ENCODE measurements at regions not wholly inside any gene's neighbourhood (a gene's known extent, or its start where the extent isn't known, plus 50 kb on each side); places are given as distances from the start of the nearest gene placed in this dataset.
A peak's percentile ranks its signal among the peaks of the same experiment; 100 is the strongest.

DNA sequence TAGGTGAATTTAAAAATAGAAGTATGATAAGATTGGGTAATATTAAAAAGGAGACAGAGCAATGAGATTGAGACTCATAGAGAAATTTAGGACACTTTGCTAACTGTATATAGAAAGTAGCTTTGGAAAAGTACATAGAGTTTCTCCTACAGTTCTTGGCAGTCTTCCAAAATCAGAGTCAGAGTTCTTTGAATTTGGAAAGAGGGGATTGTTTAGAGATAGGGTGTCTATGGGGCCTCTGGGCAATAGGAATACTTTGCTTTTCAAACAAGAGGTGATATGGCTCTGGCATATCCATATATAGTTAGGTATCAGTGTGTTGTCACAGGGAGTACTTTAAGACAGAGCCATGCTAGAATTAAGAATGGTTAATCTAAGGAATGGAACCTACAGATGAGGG lies 477.1 kb upstream of the KCNMB2 start:
- no peak for DNase-seq

DNA sequence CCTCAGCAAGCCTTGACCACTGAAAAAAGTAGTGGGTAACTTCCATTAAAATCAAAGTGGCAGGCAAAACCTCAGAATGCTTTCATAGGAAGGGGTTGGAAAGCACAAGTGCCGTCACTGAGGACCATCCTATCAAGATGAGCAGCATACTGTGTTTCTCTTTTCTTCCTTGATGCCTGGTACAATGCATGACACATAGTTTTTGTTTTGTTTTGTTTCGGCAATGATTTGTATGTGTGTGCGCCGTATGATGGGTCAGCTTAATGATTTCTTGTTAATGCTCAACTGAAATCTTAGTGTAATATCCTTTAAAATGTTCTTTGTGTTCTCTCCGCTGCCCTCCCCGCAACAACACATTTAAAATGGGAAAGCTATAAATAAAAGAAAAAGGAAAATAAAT lies 476.4 kb upstream of the KCNMB2 start:
- no peak for DNase-seq

DNA sequence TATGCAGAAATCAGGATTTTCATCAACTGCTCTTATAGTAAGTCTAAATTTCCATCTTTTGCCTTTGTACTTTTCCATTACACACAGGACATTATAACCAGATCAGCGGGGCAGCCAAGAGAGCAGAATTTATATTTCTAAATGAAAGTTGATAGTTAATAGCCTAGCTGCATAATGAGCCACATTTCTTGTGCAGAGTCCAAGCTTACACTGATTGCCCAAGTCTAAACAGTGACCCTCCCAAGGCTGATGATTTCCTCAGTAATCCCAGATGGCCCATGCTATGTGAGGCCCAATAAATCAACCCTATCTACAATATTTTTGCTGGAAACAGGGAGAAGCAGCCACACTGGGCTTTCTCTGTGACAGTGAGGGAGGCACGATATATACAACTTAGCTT lies 475.8 kb upstream of the KCNMB2 start:
- DNase-seq = no peak

DNA sequence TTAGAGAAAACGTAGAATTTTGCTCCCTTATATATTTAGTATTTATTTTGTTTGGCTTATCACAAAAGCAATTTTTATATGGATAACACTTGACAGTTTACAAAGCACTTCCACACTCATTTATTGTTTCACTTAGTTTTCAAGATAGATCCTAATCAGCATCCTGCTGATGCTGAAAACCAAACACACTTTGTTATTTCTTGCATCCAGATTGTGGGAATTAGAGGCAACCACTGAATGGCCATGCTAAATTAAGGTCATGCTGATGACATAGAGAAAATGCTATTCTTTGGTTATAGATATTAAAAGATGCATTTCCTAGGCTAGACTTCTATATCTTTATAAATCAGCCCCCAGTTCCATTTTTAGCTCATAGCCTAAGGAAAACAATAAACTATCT lies 474.1 kb upstream of the KCNMB2 start:
- DNase-seq = no peak

DNA sequence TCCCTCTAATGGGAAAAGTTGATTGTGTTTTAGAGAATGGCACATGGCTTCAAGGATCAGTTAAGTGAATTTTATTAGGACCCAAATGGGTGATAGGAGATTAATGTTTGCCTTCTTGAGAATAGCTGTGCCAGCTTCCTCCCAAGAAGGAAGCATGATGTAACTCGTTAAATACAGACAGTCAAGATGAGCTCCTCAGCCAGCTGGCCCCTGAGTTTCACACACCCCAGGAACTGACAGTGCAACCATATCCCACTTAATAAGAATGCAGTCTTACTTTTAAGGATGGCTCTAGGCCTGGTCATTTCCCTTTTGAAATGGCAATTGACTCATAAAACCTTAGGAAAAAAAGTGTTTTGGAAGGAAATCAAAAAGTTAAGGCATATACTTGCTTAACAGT lies 472.8 kb upstream of the KCNMB2 start:
- no peak for DNase-seq

DNA sequence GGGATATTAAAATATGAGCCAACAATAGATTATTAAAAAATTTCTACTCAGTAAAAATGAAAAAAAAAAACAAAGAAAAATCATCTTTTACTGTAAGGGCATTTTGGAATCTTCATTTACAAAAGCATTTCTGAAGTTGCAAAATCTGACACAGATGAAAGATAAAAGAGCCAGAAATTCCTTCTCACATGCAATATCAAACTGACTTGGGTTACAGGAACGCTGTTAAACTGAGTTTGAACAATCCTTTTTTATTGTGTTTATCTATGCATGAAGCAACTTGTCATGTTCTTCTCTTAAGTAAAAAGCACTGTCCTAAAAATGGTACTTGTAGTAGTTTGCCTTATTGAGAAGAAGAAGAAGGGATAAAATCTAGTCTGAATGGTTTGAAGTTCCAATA lies 468.5 kb upstream of the KCNMB2 start:
- DNase-seq = no peak

DNA sequence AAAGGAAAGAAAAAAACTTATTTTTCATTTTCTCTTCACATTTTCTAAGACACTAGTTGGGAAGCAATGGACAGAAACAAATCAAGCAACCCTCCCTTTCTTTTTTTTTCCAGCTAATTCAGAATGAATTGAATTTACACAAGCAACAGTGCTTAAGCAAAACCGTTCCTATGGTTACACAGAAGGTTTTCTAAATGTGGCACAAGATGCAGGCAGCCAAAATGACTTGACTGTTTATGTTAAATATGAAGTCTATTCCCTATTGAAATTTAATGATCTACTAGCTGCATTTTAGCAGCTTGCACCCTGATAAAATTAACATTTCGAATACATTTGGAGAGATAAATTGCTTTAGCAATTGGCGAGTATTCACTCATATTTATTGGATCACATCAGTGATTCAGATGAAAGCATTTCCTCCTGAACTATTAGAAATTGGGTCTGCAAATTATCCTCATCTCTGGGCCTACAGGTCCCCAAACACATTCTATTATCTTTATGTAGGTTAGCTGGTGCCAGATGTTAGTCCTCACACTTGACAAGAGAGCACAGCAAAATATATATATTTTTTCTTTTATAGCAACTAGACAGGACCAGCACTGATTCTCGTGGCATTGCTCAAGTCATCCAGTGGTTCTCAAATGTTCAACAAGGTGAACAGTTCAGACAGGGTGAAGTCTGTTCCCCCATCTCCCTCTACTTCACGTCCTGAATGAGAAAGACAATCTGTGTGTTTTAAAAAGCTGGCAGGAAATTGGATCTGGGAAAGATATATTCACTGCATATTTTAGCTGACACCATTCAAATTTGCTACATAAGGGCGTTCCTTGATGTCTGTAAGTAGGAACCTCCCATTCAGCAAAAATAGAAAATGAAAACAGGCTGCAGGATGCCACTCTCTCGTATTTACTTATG lies 463.6 kb upstream of the KCNMB2 start:
- DNase-seq = no peak

DNA sequence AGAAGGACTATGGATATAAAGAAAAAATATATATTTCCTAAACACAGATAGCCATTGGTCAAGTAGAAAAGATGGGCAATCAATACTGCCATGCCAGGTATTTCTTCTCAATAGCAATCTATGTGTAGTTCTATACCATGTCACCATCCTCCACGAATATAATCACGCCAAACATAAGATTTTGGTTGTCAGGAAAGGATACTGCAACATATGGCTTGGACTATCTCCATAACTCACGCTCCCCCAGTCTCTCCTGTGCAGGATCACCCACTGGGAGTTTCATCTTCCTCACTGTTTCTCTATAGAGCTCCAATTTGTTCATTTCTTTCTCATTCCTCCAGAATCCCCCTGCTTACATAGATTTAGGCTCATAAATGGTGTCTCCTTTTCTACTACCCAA lies 462.9 kb upstream of the KCNMB2 start:
- no peak for DNase-seq

DNA sequence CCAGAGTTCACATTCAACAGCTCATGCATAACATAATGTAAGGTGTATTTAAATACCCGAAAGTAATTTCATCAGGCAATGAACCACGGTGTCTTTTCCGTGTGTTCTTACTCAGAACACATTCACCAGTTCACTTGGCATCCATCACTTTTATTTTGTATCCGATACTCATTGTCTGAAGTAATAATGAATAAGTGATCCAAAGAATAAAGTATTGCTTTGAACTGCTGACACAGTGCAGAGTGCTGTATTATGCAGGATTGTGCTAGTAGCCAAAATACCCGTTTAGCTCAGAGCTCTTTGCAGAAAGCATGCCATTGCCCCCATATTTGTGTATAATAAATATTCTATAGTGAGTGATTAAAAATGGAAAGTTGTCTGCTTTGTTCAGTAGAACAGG lies 460.9 kb upstream of the KCNMB2 start:
- DNase-seq = no peak

DNA sequence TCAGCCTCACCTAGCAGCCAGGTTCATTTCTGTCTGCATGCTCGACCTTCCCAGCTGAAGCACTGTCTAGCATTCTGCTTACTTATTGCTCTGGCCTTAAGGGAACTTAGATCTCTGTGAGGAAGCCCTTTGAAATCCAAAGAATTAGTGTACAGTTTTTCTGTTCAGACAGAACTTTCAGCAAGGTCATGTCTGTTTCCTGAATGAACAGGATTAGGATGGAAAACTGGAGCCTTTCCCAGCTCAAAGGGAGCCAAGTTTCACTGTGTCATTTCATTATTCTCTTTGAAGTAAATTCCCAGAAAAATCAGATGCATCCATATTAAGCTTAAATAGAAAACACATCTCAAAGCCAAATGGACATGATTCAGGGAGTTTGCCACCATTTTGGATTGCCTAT lies 457.3 kb upstream of the KCNMB2 start:
- DNase-seq = no peak

DNA sequence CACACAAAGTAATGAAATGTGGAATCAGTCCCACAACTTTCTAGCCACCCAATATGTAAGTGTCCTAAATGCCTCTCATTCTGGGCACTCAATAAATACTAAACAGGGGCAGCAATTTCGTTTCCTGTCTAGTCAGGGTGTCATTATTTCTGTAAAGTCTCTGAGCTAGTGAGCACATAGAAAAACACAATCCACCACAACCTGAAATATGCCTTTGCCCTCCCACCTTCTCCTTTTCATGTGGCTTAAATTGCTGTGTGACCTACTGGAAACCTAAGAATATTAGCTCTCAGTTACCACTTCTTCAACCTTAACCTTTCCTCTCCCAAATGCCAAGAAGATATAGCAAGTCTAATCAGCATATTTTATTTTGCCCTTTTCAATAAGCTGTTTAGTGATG lies 456.3 kb upstream of the KCNMB2 start:
- DNase-seq = no peak

DNA sequence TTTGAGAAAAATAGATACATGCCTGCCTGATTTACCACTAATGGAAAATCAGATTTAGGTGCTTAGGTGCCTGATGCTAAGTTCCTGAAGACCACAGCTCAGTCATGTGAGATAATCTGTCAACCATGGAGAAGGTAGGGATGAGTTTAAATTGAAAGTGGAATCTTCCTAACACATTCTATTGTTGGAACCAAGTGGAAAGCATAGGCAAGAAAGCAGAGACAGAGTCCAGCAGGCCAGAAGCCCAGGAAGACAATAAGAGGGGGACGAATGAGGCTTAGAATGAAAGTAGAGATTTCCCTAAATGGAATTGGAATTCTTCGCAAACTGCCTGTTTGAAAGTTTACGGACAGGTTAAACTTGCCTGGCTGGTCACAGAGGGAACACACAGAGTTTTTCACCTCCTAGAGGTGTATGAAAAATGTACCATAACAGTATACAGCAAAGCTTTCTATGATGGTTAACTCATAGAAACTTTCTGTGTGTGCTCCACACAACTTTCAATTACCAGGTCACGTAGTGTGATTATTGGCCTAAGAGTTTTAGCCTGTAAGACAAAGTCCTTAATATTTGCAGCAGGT lies 453.8 kb upstream of the KCNMB2 start:
- DNase-seq = no peak

DNA sequence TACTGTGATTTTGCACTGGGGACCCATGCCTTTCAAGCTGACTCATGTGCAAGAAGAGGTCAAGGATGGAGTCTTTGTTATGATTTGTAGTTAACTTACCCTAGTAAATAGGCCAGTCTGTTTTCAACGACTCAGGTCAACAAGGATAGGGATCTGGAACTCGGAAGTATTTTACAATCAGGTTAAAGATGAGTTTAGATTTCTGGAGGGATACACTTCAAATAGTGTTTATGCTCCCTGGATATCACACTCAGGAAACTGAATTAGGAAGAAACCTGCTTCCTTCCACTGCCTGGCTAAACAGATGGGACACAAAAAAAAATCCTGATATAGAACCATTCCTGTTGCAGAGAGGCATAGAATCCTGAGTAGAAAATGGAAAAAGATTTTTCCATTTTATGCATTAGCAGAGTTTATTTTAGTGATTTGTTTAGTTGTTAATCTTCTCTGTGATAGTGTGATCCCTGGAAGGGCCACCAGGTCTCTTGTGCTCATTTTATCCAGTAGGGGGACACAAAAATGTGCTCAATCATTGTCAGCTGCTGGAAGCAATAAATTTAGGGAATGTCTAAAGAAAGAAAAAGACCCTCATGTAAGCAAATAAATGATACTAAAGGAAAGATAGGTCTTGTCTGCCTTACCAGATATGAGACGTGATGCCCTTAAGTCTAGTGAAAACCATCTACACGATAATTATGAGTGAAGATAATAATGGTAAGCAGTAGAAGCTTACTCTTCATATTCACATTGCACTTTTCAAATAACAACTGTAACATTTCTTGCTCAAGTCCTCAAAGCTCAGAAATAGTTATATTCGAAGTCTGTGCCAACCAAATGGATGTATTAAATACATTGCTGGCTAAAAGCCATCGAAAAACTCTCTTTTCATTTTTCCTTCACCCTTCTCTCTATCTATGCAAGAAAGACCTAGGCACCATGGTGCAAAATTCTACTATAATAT lies 452.1 kb upstream of the KCNMB2 start:
- DNase-seq = no peak

DNA sequence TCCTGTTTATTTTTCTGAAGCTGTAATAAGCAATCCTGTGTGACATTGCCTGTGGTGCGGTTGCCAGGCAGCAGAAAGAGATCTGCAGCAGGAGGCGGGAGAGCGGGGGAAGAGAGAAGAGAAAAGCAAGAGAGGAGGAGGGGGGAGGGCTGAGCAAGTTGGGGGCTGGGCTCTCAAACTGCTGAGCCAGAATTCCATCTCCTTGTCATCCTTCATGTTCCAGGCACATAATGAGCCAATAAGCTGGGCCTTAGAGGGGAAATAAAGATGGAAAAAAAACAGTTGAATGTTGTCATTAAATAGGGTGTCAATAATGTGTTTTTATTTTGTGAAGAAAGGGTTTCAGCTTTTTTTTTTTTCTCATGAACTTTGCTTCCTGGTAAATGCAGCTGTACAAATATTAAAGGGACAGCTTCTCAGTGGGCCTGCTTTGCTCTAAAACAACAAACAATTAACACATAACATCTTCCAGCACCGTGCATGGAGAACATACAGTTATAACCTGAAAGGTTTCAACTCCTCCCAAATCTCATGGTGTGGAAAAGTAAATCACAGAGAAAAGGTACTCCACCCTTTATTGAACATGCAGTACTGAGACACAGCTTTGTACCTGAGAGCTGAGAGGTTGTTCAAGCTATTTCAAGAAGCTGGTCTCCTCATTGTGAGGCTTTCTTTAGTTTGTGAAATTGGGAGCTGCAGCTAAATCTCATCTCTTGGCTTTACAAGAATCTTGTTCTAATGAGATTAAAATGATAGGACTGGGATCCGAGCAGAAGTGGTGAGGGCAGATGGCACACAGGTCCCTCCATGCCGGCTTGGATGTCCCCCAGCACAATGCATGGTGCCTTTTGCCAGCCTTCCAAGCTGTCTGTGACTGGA lies 451.1 kb upstream of the KCNMB2 start:
- peak; percentile 29 for DNase-seq

DNA sequence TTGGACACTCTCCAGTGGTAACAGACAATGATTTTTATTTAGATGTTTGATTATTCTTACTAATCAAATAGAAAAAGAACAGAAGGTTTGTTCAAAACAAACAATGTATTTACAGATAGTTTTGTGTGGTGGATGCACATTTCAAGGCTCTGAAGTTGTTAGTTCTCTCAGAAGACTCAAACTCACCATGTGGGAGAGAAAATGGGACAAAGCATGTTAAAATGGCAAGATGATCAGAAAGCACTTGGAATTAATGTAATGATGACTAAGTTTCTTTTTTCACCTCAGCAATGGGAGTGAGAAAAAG lies 450.5 kb upstream of the KCNMB2 start:
- DNase-seq = no peak

DNA sequence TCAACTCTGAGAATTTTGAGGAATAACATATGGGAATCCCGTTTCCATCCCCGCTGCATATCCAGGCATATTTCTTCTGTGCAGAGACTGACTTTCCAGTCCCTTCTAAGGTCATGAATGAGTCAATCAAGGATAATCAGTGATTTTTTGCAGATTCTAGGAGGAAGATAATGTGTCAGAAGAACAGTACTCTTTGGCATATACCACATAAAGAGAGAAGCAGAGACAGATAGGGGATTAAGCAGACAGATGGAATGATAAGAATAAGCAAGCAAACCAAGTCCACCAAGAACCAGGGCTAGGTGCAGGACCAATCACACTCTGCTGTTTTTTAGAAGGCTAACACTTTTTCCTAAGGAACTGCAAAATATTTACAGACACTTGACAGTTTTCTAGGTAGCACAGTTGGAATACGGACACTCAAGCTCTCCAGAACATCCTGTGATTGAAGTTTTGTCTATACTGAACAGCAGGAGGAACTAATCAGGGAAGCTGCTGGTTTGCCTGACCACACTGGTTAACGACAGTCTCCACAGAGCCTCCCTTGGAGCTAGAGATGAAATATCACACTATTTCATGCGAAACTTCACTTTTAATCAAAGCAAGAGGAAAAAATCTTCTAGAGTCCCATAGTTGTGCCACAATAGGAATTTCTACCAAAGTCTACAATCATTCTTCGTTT lies 450.0 kb upstream of the KCNMB2 start:
- no peak for DNase-seq

DNA sequence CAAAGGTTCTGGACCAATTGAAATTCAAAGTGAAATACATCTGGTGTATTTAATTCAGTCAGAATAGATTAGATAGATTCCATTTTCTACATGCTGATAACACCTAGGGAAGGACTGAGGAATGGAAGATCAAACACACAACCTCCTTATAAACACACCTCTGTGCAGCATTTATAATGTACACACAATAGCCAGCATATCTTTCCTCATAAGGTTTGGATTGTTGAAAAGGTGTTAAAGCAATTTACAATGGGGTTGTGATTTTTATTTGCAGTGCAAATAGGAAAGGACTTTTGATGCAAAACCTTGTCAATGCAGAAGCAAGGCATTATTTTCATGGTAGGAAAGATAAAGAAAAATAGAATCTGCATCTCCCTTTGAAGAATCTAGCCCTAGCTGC lies 448.9 kb upstream of the KCNMB2 start:
- no peak for DNase-seq

DNA sequence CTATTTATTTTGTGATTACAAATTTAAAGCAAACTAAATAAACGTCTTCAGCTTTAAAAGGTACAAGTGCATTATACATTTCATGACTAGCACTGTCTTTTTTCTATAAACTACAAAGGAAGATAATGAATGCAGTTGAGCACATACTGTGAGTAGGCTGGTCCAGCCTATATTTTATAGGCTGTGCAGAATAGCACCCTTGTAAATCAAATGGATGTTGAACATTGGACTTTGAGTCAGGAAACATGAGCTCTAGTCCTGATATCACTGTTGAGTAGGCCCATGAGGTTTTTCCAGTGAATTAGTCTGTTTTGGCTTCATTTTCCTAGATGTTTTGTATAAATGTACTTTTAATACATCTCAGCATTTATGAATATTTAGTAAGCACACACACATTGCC lies 447.3 kb upstream of the KCNMB2 start:
- DNase-seq = no peak

DNA sequence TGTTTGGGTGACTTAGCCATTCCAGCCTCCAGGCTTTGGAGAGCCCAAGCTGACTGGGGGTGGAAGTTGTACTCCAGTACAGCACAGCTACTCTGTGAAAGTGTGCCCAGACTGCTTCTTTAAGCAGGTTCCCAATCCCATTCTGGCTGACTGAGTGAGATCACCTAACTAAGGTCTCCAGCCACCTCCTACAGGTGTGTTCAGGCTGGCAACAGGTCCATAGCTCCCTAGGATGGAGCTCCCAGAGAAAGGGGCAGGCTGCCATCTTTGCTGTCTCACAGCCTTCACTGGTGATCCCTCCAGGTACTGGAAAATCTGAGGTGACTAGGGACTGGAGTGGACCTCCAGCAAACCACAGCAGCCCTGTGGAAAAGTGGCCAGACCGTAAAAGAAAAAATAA lies 445.3 kb upstream of the KCNMB2 start:
- DNase-seq = no peak

DNA sequence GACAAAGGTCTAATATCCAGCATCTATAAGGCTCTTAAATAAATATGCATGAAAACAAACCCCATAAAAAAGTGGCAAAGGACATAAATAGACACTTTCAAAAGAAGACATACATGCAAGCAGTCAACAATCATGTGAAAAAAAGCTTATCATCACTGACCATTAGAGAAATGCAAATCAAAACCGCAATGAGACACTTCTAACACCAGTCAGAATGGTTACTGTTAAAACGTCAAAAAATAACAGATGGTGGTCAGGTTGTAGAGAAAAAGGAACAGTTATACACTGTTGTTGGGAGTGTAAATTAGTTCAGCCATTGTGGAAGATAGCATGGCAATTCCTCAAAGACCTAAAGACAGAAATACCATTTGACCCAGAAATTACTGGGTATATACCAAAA lies 440.7 kb upstream of the KCNMB2 start:
- no peak for DNase-seq

DNA sequence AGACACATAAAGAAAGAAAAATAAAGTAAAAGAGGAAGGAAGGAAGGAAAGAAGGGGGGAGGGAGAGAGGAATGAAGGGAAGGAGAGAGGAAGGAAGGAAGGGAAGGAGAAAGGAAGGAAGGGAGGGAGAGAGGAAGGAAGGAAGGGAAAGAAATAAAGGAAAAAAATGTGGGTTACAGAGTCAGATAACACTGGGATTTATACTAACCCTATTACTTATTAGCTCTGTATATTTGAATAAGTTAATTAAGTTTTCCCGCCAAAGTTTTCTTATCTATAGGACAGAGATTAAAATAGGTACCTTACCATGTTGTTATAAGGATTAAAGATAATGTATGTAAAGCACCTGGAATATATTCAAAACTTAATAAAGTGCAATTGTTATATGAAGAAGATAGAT lies 439.3 kb upstream of the KCNMB2 start:
- DNase-seq = no peak

DNA sequence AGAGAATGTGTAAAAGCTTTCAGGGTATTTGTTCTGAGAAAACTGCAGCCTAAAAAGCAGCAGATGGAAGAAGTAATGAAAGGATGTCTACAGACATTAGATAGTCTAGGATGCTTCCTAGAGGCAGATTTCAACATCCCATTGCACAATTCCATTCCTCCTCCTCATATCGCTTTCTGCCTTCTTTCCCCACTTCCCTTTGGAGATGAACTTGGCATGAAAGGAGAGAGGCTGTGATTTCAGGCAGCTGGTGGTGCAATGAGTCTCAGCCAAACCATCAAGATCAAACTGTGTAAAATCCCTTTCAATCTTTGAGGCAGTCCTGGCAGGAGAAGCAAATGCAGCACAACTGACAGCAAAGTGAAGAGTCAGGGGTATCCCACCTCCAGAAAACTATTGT lies 438.7 kb upstream of the KCNMB2 start:
- DNase-seq = no peak
